MCF 10A (cell line): ENCODE measurements at regions not wholly inside any gene's neighbourhood (a gene's known extent, or its start where the extent isn't known, plus 50 kb on each side); places are given as distances from the start of the nearest gene placed in this dataset.

Experiments used
- BruUV-seq: library from RNA; stranded (reverse); fragments of 400-500 nt; replicated peaks from 2 replicates; lab custom pipeline; 2021; lab: Mats Ljungman, UMichigan
- CTCF ChIA-PET: fragments of 300-600 bp; sonication (Branson Sonifier 250); formaldehyde crosslinking; extraction: SDS; loops from one replicate; lab custom pipeline; 2021; ENCODE audit warnings: antibody characterized with exemption, inconsistent platforms; lab: Yijun Ruan, JAX
- POLR2A ChIA-PET: fragments of 300-600, 350-650 bp; sonication (Branson Sonifier 250); formaldehyde crosslinking; extraction: SDS; loops from one replicate; lab custom pipeline; 2020; ENCODE audit warnings: antibody characterized with exemption, inconsistent platforms; lab: Yijun Ruan, JAX
- DNase-seq: peaks from one replicate; pipeline ENCODE4 v3.0.0-alpha.2; 2018; ENCODE audit not compliant: unreplicated experiment
- H3K27ac Mint-ChIP-seq: one replicate; pipeline ENCODE4 v1.8.0; 2022; ENCODE audit warnings: mild to moderate bottlenecking, low read depth, mixed read lengths; ENCODE audit not compliant: unreplicated experiment
- H3K27me3 Mint-ChIP-seq: one replicate; pipeline ENCODE4 v1.8.0; 2022; ENCODE audit warnings: mixed read lengths; ENCODE audit not compliant: insufficient read depth, unreplicated experiment
- H3K36me3 Mint-ChIP-seq: one replicate; pipeline ENCODE4 v1.8.0; 2022; ENCODE audit warnings: mild to moderate bottlenecking, moderate library complexity, mixed read lengths; ENCODE audit not compliant: insufficient read depth, unreplicated experiment
- H3K4me1 Mint-ChIP-seq: one replicate; pipeline ENCODE4 v1.8.0; 2022; ENCODE audit warnings: mixed read lengths; ENCODE audit not compliant: insufficient read depth, unreplicated experiment
- H3K4me3 Mint-ChIP-seq: one replicate; pipeline ENCODE4 v1.8.0; 2022; ENCODE audit warnings: mild to moderate bottlenecking, moderate library complexity, mixed read lengths; ENCODE audit not compliant: unreplicated experiment
- H3K9me3 Mint-ChIP-seq: one replicate; pipeline ENCODE4 v1.8.0; 2022; ENCODE audit warnings: mixed read lengths; ENCODE audit not compliant: unreplicated experiment
- intact Hi-C: fragments of 100-400 bp; cut with micrococcal nuclease; formaldehyde crosslinking; loops from 2 replicates; pipeline ENCODE4 v1.14.1; 2022
- TF ChIP-seq, protein P1 (sequence below): fragments of 200-600 bp; IDR thresholded peaks from one replicate; pipeline ENCODE4 v1.8.0; 2022; ENCODE audit warnings: antibody characterized with exemption, mild to moderate bottlenecking; ENCODE audit not compliant: unreplicated experiment

DNA sequence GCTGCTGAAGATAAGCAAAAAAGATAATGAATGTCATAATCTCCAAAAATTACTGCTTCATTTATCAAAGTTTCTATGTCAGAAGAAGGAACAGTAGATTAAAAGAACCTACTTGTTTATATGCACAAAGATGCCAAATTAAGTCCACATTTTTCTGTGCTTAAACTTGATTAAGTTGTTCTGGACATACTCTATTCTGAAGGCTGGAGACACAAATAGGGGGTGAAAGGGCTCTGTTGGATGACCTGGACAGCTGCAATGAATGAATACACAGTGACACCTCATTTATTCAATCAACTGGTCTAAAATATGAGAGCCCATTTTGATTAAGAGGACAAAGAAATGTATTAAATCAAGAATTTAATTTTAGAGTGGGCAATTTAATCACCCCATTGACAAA, 276.3 kb upstream of the PCDH9 start:
- CTCF ChIA-PET: no interaction called here
- TF ChIP-seq, protein P1, sequence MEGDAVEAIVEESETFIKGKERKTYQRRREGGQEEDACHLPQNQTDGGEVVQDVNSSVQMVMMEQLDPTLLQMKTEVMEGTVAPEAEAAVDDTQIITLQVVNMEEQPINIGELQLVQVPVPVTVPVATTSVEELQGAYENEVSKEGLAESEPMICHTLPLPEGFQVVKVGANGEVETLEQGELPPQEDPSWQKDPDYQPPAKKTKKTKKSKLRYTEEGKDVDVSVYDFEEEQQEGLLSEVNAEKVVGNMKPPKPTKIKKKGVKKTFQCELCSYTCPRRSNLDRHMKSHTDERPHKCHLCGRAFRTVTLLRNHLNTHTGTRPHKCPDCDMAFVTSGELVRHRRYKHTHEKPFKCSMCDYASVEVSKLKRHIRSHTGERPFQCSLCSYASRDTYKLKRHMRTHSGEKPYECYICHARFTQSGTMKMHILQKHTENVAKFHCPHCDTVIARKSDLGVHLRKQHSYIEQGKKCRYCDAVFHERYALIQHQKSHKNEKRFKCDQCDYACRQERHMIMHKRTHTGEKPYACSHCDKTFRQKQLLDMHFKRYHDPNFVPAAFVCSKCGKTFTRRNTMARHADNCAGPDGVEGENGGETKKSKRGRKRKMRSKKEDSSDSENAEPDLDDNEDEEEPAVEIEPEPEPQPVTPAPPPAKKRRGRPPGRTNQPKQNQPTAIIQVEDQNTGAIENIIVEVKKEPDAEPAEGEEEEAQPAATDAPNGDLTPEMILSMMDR: no peak
- no peaks in the 10 kb centered on the region for H3K27me3 Mint-ChIP-seq
- no peak overlapping the region for H3K4me3 Mint-ChIP-seq
- no TSS peak for BruUV-seq
- intact Hi-C loops: no loop called here
- H3K9me3 Mint-ChIP-seq: no peaks in the 10 kb centered on the region
- DNase-seq: no peak
- H3K27ac Mint-ChIP-seq: no peak overlapping the region
- H3K36me3 Mint-ChIP-seq: no peaks in the 10 kb centered on the region
- H3K4me1 Mint-ChIP-seq: no peaks in the 10 kb centered on the region
- POLR2A ChIA-PET: no interaction called here

DNA sequence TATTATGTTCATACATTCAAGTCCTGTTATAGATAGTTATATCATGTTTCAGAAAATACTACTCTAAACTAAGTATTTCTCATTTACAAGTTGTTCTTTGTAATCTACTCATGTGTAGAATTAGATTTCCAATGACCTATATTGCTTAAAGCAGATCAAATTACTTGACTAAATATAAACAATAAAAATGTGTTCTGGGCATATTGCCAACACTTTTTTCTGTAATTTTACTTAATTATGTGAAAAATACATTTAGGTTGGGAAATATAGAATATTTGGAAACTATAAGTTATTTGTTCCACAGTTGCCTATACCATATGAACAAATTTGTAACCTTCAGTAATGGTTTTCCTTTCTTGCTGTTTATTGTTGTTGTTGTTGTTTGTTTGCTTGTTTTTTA, 275.2 kb upstream of the PCDH9 start:
- TF ChIP-seq, protein P1: no peak
- H3K9me3 Mint-ChIP-seq: peaks cover 4% of the 10 kb centered on the region
- H3K27me3 Mint-ChIP-seq: no peaks in the 10 kb centered on the region
- no TSS peak for BruUV-seq
- no peaks in the 10 kb centered on the region for H3K4me1 Mint-ChIP-seq
- intact Hi-C loops: no loop called here
- ChIA-PET POLR2A (no interaction called here), CTCF (no interaction called here)
- H3K36me3 Mint-ChIP-seq: no peaks in the 10 kb centered on the region
- DNase-seq: peak; percentile 5
- H3K4me3 Mint-ChIP-seq: no peak overlapping the region
- H3K27ac Mint-ChIP-seq: no peak overlapping the region

DNA sequence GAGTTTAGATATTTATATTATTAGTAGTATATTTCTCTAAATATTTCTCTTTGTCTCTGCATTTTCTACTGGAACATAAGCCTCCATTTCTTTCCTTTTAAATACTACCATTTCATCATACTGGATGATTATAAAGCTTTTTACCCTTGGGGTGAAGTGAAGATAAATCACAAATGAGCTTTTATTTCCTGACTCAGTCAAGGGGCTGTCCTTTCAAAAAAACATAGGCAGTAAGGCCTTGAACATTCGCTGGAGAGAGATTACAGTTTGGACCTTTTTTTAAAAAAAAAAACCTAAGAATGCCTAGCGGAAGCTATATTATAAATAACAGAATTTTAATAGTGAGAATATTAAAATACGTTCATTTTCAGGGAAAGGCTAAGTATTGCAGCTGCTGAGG, 268.8 kb upstream of the PCDH9 start:
- no peak overlapping the region for H3K4me3 Mint-ChIP-seq
- intact Hi-C loops: no loop called here
- H3K9me3 Mint-ChIP-seq: peaks cover 6% of the 10 kb centered on the region
- TF ChIP-seq, protein P1: no peak
- H3K27ac Mint-ChIP-seq: no peak overlapping the region
- no peak for DNase-seq
- H3K36me3 Mint-ChIP-seq: no peaks in the 10 kb centered on the region
- no peaks in the 10 kb centered on the region for H3K27me3 Mint-ChIP-seq
- H3K4me1 Mint-ChIP-seq: no peaks in the 10 kb centered on the region
- CTCF ChIA-PET: interaction anchor here (0.6 kb wide), 1 partner anchor 835 kb away, joined by 3 read pairs; no protein-coding TSS in a partner anchor
- POLR2A ChIA-PET: no interaction called here
- no TSS peak for BruUV-seq

DNA sequence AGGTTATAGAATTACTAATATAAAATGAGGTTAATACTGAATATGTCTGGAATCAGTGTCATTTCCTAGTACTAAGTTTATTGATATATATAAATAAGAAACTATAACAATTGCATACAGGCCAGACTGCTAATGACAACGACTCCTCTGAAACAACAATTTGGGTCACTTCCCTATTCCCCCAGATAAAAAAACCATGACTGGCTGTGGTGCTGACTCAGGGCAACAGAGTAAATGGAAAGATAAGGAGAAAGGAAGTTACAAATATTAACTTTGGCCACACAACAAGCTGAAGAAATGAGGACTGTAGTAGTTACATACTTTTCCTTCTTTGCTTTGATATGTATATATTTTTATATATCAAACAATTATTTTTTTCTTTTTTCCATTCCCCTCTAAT, 263.7 kb upstream of the PCDH9 start:
- Mint-ChIP-seq H3K4me1 (no peaks in the 10 kb centered on the region), H3K27me3 (no peaks in the 10 kb centered on the region), H3K27ac (no peak overlapping the region), H3K9me3 (no peaks in the 10 kb centered on the region), H3K4me3 (no peak overlapping the region), H3K36me3 (peaks cover 4% of the 10 kb centered on the region)
- intact Hi-C loops: no loop called here
- no peak for DNase-seq
- no TSS peak for BruUV-seq
- ChIA-PET POLR2A (no interaction called here), CTCF (no interaction called here)
- TF ChIP-seq, protein P1: no peak
